Hematopoietic multipotent progenitor cell treated with erythropoietin and hydrocortisone succinate and interleukin-3 and kit ligand, for 4 days (in vitro differentiated cells): ENCODE measurements at regions not wholly inside any gene's neighbourhood (a gene's known extent, or its start where the extent isn't known, plus 50 kb on each side); places are given as distances from the start of the nearest gene placed in this dataset.

Experiments
- DNase-seq: peaks from one replicate; pipeline ENCODE4 v3.0.0-alpha.2; 2015

DNA sequence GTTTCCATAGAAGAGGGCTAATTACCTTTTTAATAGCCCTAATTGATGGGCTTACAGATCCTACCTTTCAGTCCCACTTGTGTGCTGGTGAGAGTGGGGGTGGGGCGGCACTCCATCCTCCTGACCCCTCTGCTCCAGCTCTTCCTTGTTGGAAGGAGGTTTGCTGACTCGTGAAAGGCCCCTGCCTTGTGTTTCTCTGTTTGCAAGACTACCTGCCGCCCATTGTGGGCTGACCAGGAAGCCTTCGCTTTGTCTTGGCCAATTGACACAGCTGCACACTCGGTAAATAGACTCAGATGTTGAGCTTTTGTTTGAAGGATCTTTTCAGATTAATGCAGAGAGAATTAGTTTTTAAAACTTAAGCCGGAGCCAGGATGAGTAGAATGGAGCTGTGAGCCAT lies 197.3 kb upstream of the HES1 start:
- no peak for DNase-seq

DNA sequence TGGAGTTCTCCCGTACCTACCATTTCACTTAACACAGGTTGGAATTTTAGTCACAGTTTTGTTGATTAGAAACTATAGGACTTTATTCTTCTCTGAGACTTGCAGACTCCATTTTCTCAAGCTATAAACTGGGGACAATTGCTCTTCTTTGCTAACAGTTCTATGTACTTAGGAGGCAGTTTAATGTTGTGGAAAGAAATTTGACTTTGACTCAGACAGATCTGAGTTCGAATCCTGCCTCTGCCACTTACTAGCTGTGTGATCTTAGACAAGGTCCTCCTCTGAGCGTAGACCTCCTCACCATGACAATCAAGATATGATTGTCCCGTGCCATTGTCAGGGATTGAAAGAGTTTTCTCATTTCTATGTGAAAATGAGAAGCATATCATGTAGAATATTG lies 196.4 kb upstream of the HES1 start:
- no peak for DNase-seq

DNA sequence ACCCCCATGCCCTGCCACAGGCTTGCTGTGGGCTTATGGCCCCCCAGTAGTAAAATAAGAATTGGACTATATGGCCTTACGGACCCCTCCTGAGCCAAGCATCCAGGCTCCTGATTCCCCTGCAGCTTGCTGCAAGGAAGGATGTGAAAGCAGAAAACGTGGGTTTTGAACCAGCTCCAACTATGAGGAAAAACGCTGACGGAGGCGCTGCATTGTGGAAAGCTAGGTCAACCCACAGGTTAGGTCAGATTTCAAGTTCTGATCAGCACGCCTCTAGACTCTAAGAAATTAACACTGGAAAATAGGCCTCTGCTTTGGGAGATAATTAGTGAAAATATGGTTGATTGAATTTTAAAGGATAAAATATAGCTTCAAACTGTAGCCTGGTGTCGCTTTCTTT lies 195.4 kb upstream of the HES1 start:
- no peak for DNase-seq

DNA sequence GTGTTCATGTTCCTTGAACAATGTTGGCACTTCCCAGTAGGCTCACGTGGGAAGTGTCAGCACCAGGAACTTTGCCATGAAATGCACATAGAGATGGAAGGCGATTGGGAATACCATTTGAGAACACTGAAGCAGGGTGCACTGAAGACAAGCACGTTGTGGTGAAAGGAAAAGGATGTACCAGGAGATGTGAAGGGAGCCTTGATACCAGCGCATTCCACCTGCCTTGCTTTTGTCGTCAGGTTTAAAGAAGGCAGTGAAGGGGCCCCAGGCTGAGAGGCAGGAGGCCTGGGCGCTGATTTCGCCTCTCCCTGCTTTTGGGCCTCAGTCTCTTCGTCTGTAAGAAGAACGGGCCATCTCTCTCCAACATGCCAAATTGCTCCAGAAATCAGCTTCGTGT lies 194.5 kb upstream of the HES1 start:
- no peak for DNase-seq

DNA sequence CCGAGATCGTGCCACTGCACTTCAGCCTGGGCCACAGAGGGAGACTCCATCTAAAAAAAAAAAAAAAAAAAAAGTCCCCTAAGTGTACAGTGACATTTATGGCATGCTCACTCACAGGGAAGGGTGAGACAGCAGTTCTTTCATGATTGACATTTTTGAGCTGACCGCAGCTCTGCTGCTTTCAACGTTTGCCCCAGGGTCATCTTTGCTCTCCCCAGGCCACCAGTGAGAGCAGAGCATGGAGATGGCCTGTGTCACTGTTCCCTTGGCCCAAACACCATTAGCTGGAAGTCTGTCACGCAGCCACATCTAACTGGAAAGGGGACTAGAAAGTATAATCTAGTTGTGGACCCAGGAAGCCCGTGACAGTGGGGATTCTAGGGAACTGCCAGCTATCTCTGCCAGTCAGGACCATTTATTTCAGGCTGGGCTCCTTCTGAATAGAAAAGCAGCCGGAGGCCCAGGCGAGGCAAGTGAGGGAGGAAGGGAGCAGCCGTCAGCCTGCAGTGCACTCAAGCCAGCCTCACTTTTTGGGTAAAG lies 193.4 kb upstream of the HES1 start:
- DNase-seq, result peak; percentile 42

DNA sequence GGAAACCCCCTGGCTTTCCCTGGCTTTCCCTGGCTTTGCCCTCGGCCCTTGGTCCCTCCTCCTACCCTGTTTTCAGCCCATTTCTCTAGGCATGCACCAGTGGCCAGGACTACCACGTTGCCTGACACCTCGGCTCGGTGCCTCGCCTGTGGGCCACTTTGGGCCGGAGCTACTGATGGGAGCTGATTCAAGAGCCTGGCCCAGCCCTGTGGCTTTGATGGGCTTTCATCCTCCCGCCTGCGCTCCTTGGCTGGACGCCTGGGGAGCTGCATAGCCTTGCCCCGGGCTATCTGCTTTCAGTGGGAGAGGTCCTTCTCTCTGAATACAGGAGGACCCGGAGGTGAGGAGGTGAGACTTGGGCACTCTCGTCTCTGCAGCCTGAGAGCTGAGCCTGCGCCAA lies 192.7 kb upstream of the HES1 start:
- DNase-seq, result no peak

DNA sequence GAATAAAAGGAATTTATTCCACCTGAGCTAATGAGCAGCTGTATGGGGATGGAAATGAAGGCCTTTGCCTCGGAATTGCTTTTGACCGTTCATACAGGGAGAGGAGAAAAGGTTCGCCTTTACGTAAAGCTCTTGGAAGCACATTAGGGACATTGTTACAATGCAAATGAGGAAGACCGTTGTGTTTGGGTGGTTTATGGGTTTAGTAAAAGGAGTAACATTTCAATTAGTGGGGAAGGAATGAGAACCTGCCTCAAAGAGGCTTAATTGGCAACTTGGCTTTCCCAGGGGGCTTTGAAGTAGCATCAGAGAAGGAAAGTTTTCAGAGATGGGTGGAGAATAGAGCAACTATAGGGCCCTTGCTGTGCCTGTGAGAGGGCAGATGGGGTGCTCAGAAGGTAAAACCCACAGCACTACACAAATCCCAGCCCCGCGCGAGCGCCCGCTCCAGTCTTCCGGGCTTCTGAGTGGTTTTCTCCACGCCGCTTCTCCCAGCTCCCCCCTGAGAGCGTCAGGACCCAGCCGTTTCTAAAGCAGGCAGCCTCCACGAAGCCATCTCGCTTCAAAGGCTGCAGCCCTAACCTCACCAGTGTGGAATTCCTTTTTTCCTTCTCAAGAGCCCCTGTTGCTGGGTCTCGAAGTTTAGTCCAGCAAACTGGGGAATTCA lies 192.0 kb upstream of the HES1 start:
- DNase-seq, result no peak

DNA sequence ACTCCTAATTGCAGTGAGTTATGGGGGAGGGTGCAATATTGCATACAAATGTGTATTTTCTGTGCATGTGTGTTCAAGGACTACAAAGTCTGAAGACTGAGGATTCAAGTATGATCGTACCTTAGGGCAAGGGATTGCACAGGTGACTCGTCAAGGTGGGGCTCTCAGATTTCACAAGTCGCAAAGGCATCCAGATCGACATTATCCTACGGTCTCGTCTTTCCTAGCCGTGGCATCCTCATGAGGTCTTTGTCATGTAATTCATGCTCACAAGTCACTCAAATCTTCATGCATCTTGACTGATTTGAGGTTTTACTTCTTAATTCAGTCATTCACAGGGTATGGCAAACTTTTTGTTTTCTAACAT lies 191.4 kb upstream of the HES1 start:
- no peak for DNase-seq

DNA sequence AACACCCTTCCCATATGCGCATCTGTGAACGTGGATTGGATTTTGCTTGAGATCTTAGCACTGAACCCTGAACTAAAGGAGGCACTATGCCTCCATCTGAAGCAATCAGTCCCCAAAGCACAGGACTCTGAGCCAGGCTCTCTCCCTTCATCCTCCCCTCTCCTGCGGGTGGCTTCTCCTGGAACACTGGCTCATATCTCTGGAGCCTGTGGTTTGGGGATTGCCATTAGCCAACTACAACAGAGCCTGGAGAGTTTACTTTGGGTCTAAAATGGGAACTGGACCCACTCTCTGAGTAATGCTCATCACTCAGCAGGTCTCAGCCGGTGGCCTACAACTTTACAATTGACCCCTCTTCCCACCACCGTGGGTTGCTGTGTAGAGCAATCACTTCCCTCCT lies 190.8 kb upstream of the HES1 start:
- no peak for DNase-seq

DNA sequence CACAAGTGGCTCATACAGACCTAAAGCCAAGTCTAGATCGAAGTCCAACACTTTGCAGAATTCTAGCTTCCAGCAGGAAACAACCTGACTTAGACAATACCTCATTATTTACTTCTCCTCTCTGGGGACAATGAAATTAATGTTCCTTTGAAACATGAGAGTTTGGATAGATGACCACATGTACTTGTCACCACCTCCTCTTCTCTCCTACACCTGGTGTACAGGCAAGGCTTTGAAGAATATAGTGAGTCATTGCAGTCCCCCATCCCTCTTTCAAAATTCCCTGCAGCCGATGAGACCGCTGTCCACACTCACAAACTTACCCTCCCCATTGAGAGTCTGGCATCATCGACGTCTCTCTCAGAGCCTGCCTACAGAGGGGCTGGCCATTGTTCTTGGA lies 189.0 kb upstream of the HES1 start:
- DNase-seq, result no peak

DNA sequence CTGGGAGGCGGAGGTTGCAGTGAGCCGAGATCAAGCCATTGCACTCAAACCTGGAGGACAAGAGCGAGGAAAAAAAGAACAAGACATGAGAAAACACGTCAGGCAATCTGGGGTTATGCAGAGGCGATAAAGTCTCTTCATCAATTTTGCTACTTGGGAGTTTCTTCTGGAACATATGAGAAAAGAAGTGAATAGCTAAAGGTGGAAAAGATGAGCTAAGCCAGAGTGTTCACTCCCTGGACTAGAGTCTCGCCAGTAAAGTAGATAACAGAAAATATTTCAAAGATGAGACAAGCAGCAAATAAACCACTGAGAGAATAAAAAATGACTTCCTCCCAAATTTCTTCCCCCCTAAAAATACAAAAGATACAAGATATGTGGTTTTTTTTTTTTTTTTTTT lies 188.4 kb upstream of the HES1 start:
- DNase-seq, result peak; percentile 33

DNA sequence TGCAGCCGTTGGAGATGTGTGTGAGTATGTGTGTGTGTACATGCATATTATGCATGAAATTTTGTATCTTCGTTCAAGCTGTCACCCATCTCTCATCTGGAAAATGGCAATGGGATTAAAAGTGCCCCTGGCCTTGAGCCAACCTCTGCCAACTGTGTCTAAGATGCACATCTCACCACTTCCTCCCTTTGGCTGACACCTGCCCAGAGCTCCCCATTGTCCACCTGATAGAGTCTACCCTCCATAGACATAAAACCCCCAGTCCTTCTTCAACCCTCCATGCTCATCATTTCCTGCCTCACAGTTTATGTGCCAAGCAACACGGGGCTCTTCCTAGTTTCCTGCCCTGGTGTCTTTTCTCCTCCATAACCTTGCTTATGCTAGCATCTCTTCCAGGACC lies 187.5 kb upstream of the HES1 start:
- peak; percentile 25 for DNase-seq

DNA sequence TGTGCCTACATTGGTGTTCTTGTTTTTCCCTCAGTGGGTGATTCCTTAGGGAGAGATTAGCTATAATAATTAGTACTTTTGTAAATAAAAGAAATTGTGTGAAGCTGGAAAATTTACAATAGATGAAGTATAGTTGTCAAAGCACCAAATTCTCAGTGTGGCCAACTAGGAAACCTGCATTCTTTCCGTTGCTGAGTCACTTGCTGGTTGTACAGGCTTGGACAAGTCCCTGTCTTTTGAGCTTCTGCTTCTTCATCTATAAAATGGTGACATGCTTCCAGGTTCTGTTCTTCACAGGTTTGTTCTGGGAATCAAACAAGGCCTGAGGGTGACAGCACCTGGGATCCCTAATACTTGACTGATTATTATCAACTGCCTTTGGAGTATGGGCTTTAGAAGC lies 184.1 kb upstream of the HES1 start:
- no peak for DNase-seq

DNA sequence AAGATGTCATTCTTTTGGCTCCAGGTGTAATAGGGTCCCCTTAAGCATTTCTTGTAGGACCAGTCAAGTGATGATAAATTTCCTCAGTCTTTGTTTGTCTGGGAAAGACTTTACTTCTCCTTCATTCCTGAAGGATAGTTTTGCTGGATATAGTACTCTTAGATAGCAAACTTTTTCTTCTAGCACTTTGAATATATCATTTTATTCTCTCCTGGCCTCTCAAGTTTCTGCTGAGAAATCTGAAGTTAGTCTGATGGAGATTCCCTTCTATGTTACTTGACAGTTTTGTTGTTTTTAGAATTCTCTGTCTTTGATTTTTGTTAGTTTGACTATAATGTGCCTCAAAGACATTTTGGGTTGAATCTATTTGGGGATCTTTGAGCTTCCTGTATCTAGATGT lies 181.2 kb upstream of the HES1 start:
- DNase-seq, result no peak

DNA sequence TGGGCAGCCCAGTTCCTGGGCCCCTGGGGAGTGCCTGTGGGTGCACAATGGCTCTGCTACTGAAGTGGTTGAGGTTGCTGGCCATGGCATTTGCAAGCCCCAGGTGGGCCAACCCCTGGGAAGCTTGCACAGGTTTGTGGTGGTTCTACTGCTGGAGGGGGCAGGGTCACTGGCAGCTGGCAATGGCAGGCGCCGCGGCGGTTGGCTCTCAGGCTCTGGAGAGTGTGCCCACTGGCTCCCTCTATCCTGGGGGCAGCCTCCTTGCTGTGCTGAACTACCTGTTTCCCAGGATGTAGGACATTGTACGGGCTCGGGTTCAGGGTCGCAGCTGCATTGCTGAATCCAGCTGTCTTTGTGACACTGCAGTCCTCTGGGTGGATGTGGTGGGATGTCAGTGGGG lies 180.2 kb upstream of the HES1 start:
- no peak for DNase-seq

DNA sequence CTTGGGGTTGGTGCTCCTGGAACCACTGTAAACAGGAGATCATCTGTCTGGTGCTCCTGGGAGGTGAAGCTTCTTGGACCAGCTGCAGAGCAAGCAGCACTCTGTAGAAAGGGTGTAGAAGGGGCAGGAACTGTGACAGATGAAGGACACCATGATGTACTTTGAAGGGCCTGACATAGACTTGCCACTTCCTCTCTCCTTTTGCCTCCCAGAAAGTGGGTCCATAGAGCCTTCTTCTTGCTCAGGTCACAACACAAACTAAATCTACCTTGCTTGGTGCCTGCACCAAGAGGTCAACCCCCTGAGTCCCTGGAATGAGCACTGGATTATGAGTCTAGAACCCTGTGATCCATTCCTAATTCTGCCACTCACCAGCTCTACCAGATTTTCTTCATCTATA lies 176.1 kb upstream of the HES1 start:
- no peak for DNase-seq

DNA sequence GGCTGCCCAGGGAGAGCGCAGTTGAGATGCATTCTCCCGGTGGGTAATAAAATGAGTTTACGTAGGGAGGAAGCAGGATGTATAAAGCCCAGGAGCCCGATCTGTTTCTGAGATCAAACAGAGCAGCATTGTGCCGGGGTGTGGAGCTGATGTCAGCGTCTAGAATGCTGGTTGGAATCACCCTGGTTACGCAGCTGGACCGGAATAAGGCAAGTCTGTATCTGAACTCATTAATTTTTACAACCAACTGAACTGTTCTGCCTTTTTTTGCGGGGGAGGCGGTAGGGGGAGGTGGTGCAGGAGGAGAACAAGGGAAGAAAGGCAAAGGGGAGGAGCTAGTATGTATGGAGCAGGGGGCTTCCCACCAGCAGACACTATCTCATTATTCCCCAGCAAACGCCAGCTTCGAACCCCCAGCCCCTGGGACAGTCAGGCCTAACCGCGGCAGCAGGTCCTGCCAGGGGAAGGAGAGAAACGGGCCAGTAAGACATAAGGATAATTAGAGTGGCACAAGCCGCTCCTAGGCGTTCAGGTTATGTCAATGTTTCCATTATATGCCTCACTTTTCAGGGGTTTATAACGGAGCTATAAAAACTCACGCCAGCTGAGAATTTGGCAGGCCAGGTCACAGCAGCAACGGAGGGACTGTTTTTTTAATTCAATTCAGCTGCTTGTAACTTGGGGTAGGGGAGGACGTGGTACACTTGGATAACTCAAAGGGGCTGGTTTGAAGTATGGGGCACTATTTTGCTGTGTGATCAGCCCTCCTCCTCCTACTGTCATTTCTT lies 175.3 kb upstream of the HES1 start:
- no peak for DNase-seq

DNA sequence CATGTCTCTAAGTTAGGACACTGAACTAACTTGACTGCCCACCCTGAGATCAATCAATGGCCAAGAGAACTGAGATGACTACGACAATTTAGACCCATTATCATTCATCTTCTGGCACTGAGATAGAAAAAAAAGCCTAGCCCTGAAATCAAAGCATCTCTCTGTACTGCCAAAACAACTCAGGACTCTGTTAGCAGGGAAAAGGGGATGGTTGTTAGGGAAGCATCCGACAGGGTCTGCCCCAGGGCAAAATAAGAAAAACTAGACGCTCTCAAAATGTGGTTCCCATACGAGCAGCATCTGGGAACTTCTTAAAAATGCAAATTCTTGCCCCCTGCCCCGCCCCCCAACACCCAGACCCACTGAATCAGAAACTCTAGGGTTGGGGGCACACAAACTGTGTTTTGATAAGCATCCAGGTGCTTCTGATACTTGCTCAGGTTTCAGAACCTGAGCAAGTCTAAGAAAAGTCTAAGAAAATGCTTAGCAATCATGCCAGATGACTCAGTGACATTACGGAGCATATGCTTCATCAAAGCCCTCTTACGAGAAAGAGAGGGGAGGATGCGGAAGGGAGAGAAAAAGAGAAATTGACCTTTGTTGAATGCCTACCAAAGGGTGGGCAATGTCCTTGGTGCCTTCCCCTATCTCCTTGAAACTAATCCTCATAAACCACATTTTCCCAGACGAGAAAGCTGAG lies 172.8 kb upstream of the HES1 start:
- no peak for DNase-seq

DNA sequence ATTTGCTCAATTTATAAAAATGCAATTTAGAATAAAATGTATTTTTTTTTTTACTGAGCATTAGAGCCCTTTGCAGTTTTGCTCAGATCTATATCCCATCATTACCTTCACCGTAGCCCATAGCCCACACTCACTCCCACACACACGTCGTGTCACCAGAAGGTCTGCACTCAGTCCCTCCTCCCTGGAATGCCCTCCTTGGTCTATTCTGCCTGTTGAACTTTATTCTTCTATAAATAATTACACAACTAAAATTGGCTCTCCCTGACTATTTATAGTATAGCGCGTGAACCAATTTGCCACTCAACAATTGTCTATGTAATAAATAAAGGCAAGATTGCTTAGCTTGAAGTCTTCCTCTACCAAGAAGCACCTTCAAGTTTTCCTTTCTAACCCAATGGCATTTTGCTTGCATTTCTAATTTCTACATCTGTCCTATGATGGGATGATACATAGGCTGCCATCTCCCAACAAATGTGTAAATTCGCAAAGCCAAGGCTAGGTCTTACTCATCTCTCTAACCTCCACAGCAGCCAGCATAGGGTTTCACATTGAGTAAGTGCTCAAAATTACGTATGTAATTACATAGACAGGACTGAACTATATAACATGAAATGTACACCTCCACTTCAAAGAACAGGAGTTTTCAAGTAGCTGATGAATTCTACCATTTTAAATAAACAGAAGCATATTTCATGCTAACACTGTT lies 172.0 kb upstream of the HES1 start:
- no peak for DNase-seq

DNA sequence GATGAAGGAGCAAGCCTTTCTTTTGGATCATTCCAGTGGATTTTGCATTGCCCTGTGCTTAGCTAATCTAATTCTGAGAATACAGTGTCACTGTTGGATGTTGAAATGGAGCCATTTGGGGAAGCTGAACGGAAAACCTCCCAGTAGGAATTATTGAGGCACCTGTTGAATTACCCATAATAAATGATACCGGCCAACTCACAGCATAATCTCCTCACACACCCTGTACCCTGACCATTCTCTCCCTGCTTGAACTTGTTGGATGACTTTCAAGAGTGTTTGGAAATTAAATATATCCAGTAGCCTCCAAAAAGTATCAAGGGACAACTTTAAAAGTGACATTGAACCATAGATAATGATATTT lies 171.4 kb upstream of the HES1 start:
- no peak for DNase-seq

DNA sequence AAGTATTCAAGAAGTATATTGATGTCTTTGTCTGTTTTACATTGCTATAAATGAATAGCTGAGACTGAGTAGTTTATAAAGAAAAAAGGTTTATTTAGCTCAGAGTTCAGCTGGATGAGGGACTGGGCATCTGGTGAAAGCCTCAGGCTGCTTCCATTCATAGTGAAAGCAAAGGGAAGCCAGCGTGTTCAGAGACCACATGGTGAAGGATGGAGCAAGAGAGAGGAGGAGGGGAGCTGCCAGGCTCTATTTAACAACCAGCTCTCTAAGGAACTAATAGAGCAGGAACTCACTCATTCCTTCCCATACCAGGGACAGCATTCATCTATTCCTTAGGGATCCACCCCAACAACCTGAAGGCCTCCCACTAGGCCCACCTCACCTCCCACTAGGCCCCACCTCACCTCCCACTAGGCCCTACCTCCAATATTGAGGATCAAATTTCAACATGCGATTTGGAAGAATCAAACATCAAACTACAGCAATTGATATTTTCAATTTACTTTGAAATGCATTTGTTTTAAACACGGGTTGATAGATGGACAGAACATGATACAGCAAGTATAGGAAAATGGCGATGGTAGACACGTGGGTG lies 167.5 kb upstream of the HES1 start:
- DNase-seq, result no peak

DNA sequence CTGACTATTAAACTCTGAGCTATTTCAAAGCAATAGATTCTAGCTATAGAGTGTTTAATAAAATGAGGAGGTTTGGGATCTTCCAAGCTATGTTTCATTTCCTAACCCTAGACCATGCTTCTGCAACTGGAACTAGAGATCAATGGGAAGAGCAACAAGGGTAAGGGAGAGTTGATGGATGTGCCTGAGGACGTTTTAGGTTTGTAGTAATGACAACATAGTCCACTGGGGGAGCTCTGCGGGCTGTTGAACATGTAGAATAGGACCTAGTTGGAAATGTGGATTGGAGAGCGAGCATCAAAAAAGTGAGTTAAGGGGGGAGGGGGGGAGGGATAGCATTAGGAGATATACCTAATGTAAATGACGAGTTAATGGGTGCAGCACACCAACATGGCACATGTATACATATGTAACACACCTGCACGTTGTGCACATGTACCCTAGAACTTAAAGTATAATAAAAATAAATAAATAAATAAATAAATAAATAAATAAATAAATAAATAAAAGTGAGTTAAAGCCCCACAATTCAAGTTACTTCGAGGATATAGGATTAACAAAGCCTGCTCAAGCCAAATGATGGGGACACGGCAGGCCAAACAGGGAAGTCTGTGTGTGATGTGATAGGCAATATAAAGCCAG lies 165.7 kb upstream of the HES1 start:
- peak; percentile 83 for DNase-seq

DNA sequence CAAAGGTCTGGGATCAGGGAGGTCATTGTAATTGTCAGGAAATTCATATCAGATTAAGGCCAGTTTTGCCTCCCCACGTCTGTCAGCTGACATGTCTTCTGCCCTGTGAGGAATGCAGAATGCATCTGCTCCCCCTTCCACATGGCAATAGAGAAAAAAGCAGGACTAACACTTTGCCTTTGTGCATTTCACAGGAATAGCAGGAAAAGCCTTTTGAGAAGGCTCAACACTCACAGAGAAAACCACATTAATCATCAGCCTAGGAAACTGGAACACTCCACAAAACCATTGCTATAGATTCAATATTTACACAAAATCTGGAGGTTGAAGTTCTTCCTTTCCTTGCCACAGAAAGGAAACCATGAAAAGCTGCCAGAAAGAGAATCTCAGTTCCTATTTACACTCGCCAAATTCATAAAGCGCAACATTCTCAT lies 165.2 kb upstream of the HES1 start:
- peak; percentile 22 for DNase-seq
